H1 (cell line): ENCODE measurements at regions not wholly inside any gene's neighbourhood (a gene's known extent, or its start where the extent isn't known, plus 50 kb on each side); places are given as distances from the start of the nearest gene placed in this dataset.

Source experiments
- BRCA1 ChIP-seq: IDR thresholded peaks from 2 replicates; pipeline ENCODE4 v1.6.1; 2012; ENCODE audit warnings: low read depth, low read length, improper control_type of control experiment
- CHD1 ChIP-seq: IDR thresholded peaks from 2 replicates; pipeline ENCODE4 v1.6.1; 2012; ENCODE audit warnings: low read depth, low read length, improper control_type of control experiment
- CHD7 ChIP-seq: fragments of 300-600 bp; sonication (generic); IDR thresholded peaks from 2 replicates; pipeline ENCODE4 v1.7.1; 2012; ENCODE audit warnings: low read length, moderate library complexity, mild to moderate bottlenecking, inconsistent platforms; ENCODE audit not compliant: insufficient replicate concordance
- CTBP2 ChIP-seq: IDR thresholded peaks from 2 replicates; pipeline ENCODE4 v1.7.0; 2011; ENCODE audit warnings: borderline replicate concordance, mild to moderate bottlenecking, moderate library complexity, mixed read lengths, low read length; ENCODE audit not compliant: insufficient read depth, insufficient read length
- NANOG ChIP-seq: IDR thresholded peaks from 2 replicates; pipeline ENCODE4 v1.6.1; 2011; ENCODE audit warnings: low read length, low read depth, mild to moderate bottlenecking, inconsistent platforms; ENCODE audit not compliant: insufficient read depth, poor library complexity, severe bottlenecking
- POU5F1 ChIP-seq: IDR thresholded peaks from 2 replicates; pipeline ENCODE4 v1.6.1; 2011; ENCODE audit warnings: low read depth, mild to moderate bottlenecking, low read length, moderate library complexity
- RNF2 ChIP-seq: fragments of 200-900, 300-1000 bp; sonication (generic); IDR thresholded peaks from 2 replicates; pipeline ENCODE4 v1.7.1; 2016; ENCODE audit warnings: borderline replicate concordance, low read depth, mild to moderate bottlenecking, antibody characterized with exemption, low read length; ENCODE audit not compliant: poor library complexity, severe bottlenecking; ENCODE audit errors: missing control alignments
- SP1 ChIP-seq: IDR thresholded peaks from 2 replicates; pipeline ENCODE4 v1.6.1; 2011; ENCODE audit warnings: low read depth, low read length
- SP4 ChIP-seq: IDR thresholded peaks from 2 replicates; pipeline ENCODE4 v1.6.1; 2012; ENCODE audit warnings: low read length, inconsistent platforms
- USF2 ChIP-seq: IDR thresholded peaks from 2 replicates; pipeline ENCODE4 v1.6.1; 2011; ENCODE audit warnings: low read length, improper control_type of control experiment

GRCh38 chr1:98384461-98385141 is 276.9 kb upstream of the SNX7 start (continued):
- no peak for TF ChIP-seq CHD7
- no peak for TF ChIP-seq BRCA1
- TF ChIP-seq RNF2 = no peak
- no peak for TF ChIP-seq USF2
- TF ChIP-seq CHD1 = no peak
- no peak for TF ChIP-seq SP1
- no peak for TF ChIP-seq CTBP2
- no peak for TF ChIP-seq SP4
- TF ChIP-seq POU5F1 = no peak
- no peak for TF ChIP-seq NANOG
